SK-N-SH (cell line): ENCODE measurements at regions not wholly inside any gene's neighbourhood (a gene's known extent, or its start where the extent isn't known, plus 50 kb on each side); places are given as distances from the start of the nearest gene placed in this dataset.

Source experiments
- CTCF ChIA-PET: fragments of 300-600, 350-600 bp; formaldehyde crosslinking; extraction: SDS; loops from one replicate; lab custom pipeline; 2021; lab: Yijun Ruan, JAX
- POLR2A ChIA-PET: fragments of 350-600 bp; sonication (Branson Sonifier 250); formaldehyde crosslinking; extraction: SDS; loops from one replicate; lab custom pipeline; 2020; ENCODE audit warnings: antibody characterized with exemption, inconsistent platforms; lab: Yijun Ruan, JAX
- DNase-seq: peaks from one replicate; pipeline ENCODE4 v3.0.0; 2012
- H2AFZ ChIP-seq: fragments of 200-600 bp; sonication (generic); 2 replicates; pipeline ENCODE4 v1.8.1; 2016; ENCODE audit warnings: antibody characterized with exemption, mild to moderate bottlenecking, low read depth
- H3F3A ChIP-seq: fragments of 200-600 bp; sonication (generic); replicated peaks from 2 replicates; pipeline ENCODE3; 2016; ENCODE audit warnings: antibody characterized with exemption, mild to moderate bottlenecking; ENCODE audit not compliant: insufficient read depth
- H3K27ac ChIP-seq, 2 experiments: fragments of 200-500 bp in 1 of 2; fragments of 200-600 bp in 1 of 2; sonication (Bioruptor generic) in 1 of 2; sonication (generic), shearing (Covaris generic) in 1 of 2; 2 replicates each; pipeline versions ENCODE4 v1.5.1 to v1.6.1; 2014 to 2016; ENCODE audit warnings: low read depth in 2 of 2, inconsistent platforms in 1 of 2, low read length in 1 of 2, mild to moderate bottlenecking in 1 of 2, mixed read lengths in 1 of 2
- H3K27me3 ChIP-seq: fragments of 200-600 bp; sonication (generic), shearing (Covaris generic); 2 replicates; pipeline ENCODE4 v1.6.1; 2016; ENCODE audit warnings: mixed run types; ENCODE audit not compliant: insufficient read depth
- H3K36me3 ChIP-seq, 2 experiments: fragments of 200-500 bp in 1 of 2; fragments of 200-600 bp in 1 of 2; sonication (Bioruptor generic) in 1 of 2; sonication (generic) in 1 of 2; replicated peaks in 1 of 2; 2 replicates each; pipeline versions ENCODE3 to v1.5.1; 2014 to 2016; ENCODE audit warnings: low read length in 1 of 2, mild to moderate bottlenecking in 1 of 2; ENCODE audit not compliant: insufficient read depth in 2 of 2, control insufficient read depth in 1 of 2
- H3K4me1 ChIP-seq, 2 experiments: fragments of 200-500 bp in 1 of 2; fragments of 200-600 bp in 1 of 2; sonication (Bioruptor generic) in 1 of 2; sonication (generic), shearing (Covaris generic) in 1 of 2; 2 replicates each; pipeline versions ENCODE4 v1.5.1 to v1.6.1; 2014 to 2016; ENCODE audit warnings: low read depth in 1 of 2, low read length in 1 of 2, mixed run types in 1 of 2; ENCODE audit not compliant: insufficient read depth in 2 of 2, control insufficient read depth in 1 of 2
- H3K4me2 ChIP-seq: fragments of 200-600 bp; sonication (generic), shearing (Covaris generic); 2 replicates; pipeline ENCODE4 v1.6.1; 2017; ENCODE audit warnings: mixed run types
- H3K4me3 ChIP-seq, 2 experiments: fragments of 200-500 bp in 1 of 2; fragments of 200-600 bp in 1 of 2; sonication (Bioruptor generic) in 1 of 2; sonication (generic), shearing (Covaris generic) in 1 of 2; 2 replicates each; pipeline versions ENCODE4 v1.5.1 to v1.8.1; 2014 to 2016; ENCODE audit warnings: low read depth in 2 of 2, inconsistent platforms in 1 of 2, low read length in 1 of 2, mild to moderate bottlenecking in 1 of 2, mixed read lengths in 1 of 2, moderate library complexity in 1 of 2
- H3K79me2 ChIP-seq: fragments of 200-600 bp; sonication (generic); 2 replicates; pipeline ENCODE4 v1.8.1; 2017; ENCODE audit warnings: mild to moderate bottlenecking; ENCODE audit not compliant: insufficient read depth
- H3K9ac ChIP-seq: fragments of 200-600 bp; sonication (generic); 2 replicates; pipeline ENCODE4 v1.6.1; 2017; ENCODE audit warnings: mixed run types
- H3K9me2 ChIP-seq: fragments of 200-600 bp; sonication (generic); 2 replicates; pipeline ENCODE4 v1.6.1; 2017; ENCODE audit warnings: mixed run types
- H3K9me3 ChIP-seq: fragments of 200-600 bp; sonication (generic); 2 replicates; pipeline ENCODE4 v1.6.1; 2017; ENCODE audit warnings: mixed run types, mild to moderate bottlenecking, moderate library complexity
- H4K20me1 ChIP-seq: fragments of 200-600 bp; sonication (generic); 2 replicates; pipeline ENCODE4 v1.6.1; 2017; ENCODE audit warnings: mild to moderate bottlenecking, mixed run types; ENCODE audit not compliant: insufficient read depth
- ELF1 ChIP-seq: IDR thresholded peaks from 2 replicates; pipeline ENCODE4 v1.4.0; 2012
- EP300 ChIP-seq, 2 experiments: IDR thresholded peaks; 2 replicates each; pipeline versions ENCODE4 v1.4.0 to v1.6.1; 2012; ENCODE audit warnings: borderline replicate concordance in 1 of 2, low read depth in 1 of 2, low read length in 1 of 2
- FOSL2 ChIP-seq: IDR thresholded peaks from 2 replicates; pipeline ENCODE4 v1.4.0; 2012; ENCODE audit warnings: low read depth, mild to moderate bottlenecking, moderate library complexity, borderline replicate concordance
- FOXJ3 ChIP-seq: sonication (generic); formaldehyde crosslinking; IDR thresholded peaks from 2 replicates; pipeline ENCODE4 v1.5.1; 2020; ENCODE audit warnings: mild to moderate bottlenecking, missing genetic modification reagents
- GATA2 ChIP-seq: sonication (generic); formaldehyde crosslinking; IDR thresholded peaks from 2 replicates; pipeline ENCODE4 v1.5.0; 2020; ENCODE audit warnings: mild to moderate bottlenecking, missing genetic modification reagents
- NFIC ChIP-seq: IDR thresholded peaks from 2 replicates; pipeline ENCODE4 v1.4.0; 2012; ENCODE audit warnings: borderline replicate concordance
- NRF1 ChIP-seq: IDR thresholded peaks from 2 replicates; pipeline ENCODE4 v1.6.1; 2012; ENCODE audit warnings: low read depth, mild to moderate bottlenecking, low read length
- POLR2AphosphoS5 ChIP-seq: IDR thresholded peaks from 2 replicates; pipeline ENCODE4 v1.6.1; 2012; ENCODE audit warnings: low read depth, low read length
- RCOR1 ChIP-seq: fragments of 150-350 bp; IDR thresholded peaks from 2 replicates; pipeline ENCODE4 v1.6.1; 2017; ENCODE audit warnings: antibody characterized with exemption, low read length
- REST ChIP-seq: IDR thresholded peaks from 2 replicates; pipeline ENCODE4 v1.6.1; 2012; ENCODE audit warnings: mild to moderate bottlenecking, low read depth, low read length, moderate library complexity
- RFX5 ChIP-seq: IDR thresholded peaks from 2 replicates; pipeline ENCODE4 v1.6.1; 2012; ENCODE audit warnings: mild to moderate bottlenecking, improper control_type of control experiment, low read length
- RXRA ChIP-seq: IDR thresholded peaks from 2 replicates; pipeline ENCODE4 v1.4.0; 2012; ENCODE audit warnings: low read depth, mild to moderate bottlenecking, borderline replicate concordance
- TAF1 ChIP-seq: IDR thresholded peaks from 2 replicates; pipeline ENCODE4 v1.6.1; 2012; ENCODE audit warnings: low read depth, mild to moderate bottlenecking, low read length, moderate library complexity, borderline replicate concordance
- TCF12 ChIP-seq: IDR thresholded peaks from 2 replicates; pipeline ENCODE4 v1.4.0; 2012
- TEAD4 ChIP-seq: IDR thresholded peaks from 2 replicates; pipeline ENCODE4 v1.4.0; 2012; ENCODE audit warnings: mild to moderate bottlenecking, borderline replicate concordance; ENCODE audit not compliant: insufficient read depth
- WGBS: methylation state at CpG from one replicate; pipeline ENCODE4 v1.1.6; 2017; ENCODE audit warnings: low lambda C conversion rate; 5-methylcytosine and 5-hydroxymethylcytosine counted together
- TF ChIP-seq, protein P1 (sequence below): fragments of 150-350 bp; IDR thresholded peaks from 2 replicates; pipeline ENCODE4 v1.6.1; 2017; ENCODE audit warnings: antibody characterized with exemption, low read length, low read depth, borderline replicate concordance
- TF ChIP-seq, protein P2 (sequence below): IDR thresholded peaks from 2 replicates; pipeline ENCODE4 v1.4.0; 2012; ENCODE audit warnings: low read depth

- Histone ChIP-seq H2AFZ (no peak overlapping the region), H3K9me3 (no peaks in the 10 kb centered on the region), H3K4me2 (no peak overlapping the region), H3K36me3 (no peaks in the 10 kb centered on the region), H3K27ac (no peak overlapping the region), H4K20me1 (no peaks in the 10 kb centered on the region), H3K4me1 (peaks cover 0 to 2% of the 10 kb centered on the region in 2 experiments; a peak in 1 of 4 replicates), H3F3A (no peaks in the 10 kb centered on the region), H3K27me3 (no peaks in the 10 kb centered on the region), H3K9ac (no peak overlapping the region), H3K4me3 (no peak overlapping the region), H3K9me2 (no peaks in the 10 kb centered on the region), H3K79me2 (no peaks in the 10 kb centered on the region)
- 54% methylated on average over 2 of the region's 2 CpGs for WGBS
- POLR2A ChIA-PET = no interaction called here
- DNase-seq = no peak
- CTCF ChIA-PET = no interaction called here
- TF ChIP-seq TEAD4 (no peak), TCF12 (no peak), EP300 (IDR thresholded peaks at IDR 0.05; ENCODE audit: borderline replicate concordance in 1 of 2, low read depth in 1 of 2, low read length in 1 of 2) (no peak)
Measured at GRCh38 chr16:16868727-16869126, 489.8 kb downstream of the NPIPA7 start.

DNA sequence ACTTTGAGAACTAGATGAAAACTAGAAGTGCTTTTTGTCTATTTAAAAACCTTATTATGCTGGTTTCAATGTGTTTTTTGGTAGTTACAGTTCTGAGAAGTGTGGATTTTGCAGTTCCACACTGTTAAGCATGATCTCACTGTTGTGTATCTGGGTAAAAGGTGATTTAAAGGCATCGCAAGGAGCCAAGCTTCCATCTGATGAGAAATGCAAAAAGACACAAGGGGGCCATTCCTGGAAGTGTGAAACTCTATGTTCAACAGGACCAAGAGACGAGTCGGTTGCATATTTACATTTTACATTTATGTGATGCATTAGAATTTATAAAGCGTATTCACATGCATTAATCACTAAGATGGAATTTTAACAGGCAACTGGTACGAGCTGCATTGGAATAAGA lies 490.8 kb downstream of the NPIPA7 start:
- CTCF ChIA-PET = interaction anchor here (1.0 to 1.1 kb wide), 2 partner anchors 8 to 598 kb away, joined by 3 to 5 read pairs; no protein-coding TSS in a partner anchor
- peaks cover 0 to 2% of the 10 kb centered on the region in 2 experiments; a peak in 1 of 4 replicates for H3K4me1 ChIP-seq

GRCh38 chr16:16871196-16871595 lies 492.3 kb downstream of the NPIPA7 start:
- CTCF ChIA-PET = no interaction called here
- POLR2A ChIA-PET = no interaction called here
- Histone ChIP-seq H3K27ac (no peak overlapping the region), H3K79me2 (no peaks in the 10 kb centered on the region), H3K4me3 (no peak overlapping the region), H3K27me3 (no peaks in the 10 kb centered on the region), H3K9me2 (no peaks in the 10 kb centered on the region), H3K4me2 (no peak overlapping the region), H4K20me1 (no peaks in the 10 kb centered on the region), H3K9me3 (no peaks in the 10 kb centered on the region), H3F3A (no peaks in the 10 kb centered on the region), H3K4me1 (peaks cover 0 to 2% of the 10 kb centered on the region in 2 experiments; a peak in 1 of 4 replicates), H2AFZ (no peak overlapping the region), H3K9ac (no peak overlapping the region), H3K36me3 (no peaks in the 10 kb centered on the region)
- 56% methylated on average over 8 of the region's 9 CpGs for WGBS
- DNase-seq = no peak
- no peak for TF ChIP-seq FOXJ3 (CRISPR knock-in tag)
- no peak for TF ChIP-seq EP300 (IDR thresholded peaks at IDR 0.05; ENCODE audit: borderline replicate concordance in 1 of 2, low read depth in 1 of 2, low read length in 1 of 2)
- no peak for TF ChIP-seq NFIC
- TF ChIP-seq ELF1 = no peak
- TF ChIP-seq RXRA = no peak
- no peak for TF ChIP-seq TAF1
- TF ChIP-seq GATA2 (CRISPR knock-in tag) = no peak
- no peak for TF ChIP-seq RFX5
- TF ChIP-seq REST = no peak
- TF ChIP-seq POLR2AphosphoS5 = no peak
- TF ChIP-seq, protein P1, sequence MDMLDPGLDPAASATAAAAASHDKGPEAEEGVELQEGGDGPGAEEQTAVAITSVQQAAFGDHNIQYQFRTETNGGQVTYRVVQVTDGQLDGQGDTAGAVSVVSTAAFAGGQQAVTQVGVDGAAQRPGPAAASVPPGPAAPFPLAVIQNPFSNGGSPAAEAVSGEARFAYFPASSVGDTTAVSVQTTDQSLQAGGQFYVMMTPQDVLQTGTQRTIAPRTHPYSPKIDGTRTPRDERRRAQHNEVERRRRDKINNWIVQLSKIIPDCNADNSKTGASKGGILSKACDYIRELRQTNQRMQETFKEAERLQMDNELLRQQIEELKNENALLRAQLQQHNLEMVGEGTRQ = no peak
- TF ChIP-seq RCOR1 = no peak
- no peak for TF ChIP-seq TEAD4
- no peak for TF ChIP-seq NRF1
- no peak for TF ChIP-seq FOSL2

More for the DNA sequence above, 490.8 kb downstream of the NPIPA7 start:
- Histone ChIP-seq H2AFZ (no peak overlapping the region), H3K27me3 (no peaks in the 10 kb centered on the region), H3K36me3 (no peaks in the 10 kb centered on the region), H3K79me2 (no peaks in the 10 kb centered on the region), H3K9me3 (no peaks in the 10 kb centered on the region), H3K4me3 (no peak overlapping the region), H3F3A (no peaks in the 10 kb centered on the region), H3K27ac (no peak overlapping the region), H3K9ac (no peak overlapping the region), H3K9me2 (no peaks in the 10 kb centered on the region), H4K20me1 (no peaks in the 10 kb centered on the region), H3K4me2 (no peak overlapping the region)
- POLR2A ChIA-PET = no interaction called here
- DNase-seq = no peak
- TF ChIP-seq, protein P2, sequence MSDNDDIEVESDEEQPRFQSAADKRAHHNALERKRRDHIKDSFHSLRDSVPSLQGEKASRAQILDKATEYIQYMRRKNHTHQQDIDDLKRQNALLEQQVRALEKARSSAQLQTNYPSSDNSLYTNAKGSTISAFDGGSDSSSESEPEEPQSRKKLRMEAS = no peak
- 53% methylated on average over 5 of the region's 5 CpGs for WGBS
